Neuronal stem cell (in vitro differentiated cells): ENCODE measurements at regions not wholly inside any gene's neighbourhood (a gene's known extent, or its start where the extent isn't known, plus 50 kb on each side); places are given as distances from the start of the nearest gene placed in this dataset.
"Not testable (repeated sequence)": the region's sequence is repeated elsewhere in the genome, so short reads cannot be mapped to it uniquely, and the experiment has no call there.

ENCODE experiments used
- DNase-seq: peaks from one replicate; pipeline ENCODE4 v3.0.0-alpha.2; 2013; ENCODE audit warnings: low spot score
- H2AFZ ChIP-seq: one replicate; pipeline ENCODE4 v1.6.1; 2013; ENCODE audit warnings: mild to moderate bottlenecking, low read length, inconsistent platforms
- H2AK5ac ChIP-seq: 2 replicates; pipeline ENCODE4 v1.6.1; 2013; ENCODE audit warnings: low read depth, mild to moderate bottlenecking, inconsistent platforms, low read length, moderate library complexity, mixed read lengths
- H2BK120ac ChIP-seq: 2 replicates; pipeline ENCODE4 v1.6.1; 2013; ENCODE audit warnings: low read depth, mild to moderate bottlenecking, inconsistent platforms, low read length, moderate library complexity, mixed read lengths
- H2BK12ac ChIP-seq: one replicate; pipeline ENCODE4 v1.6.1; 2013; ENCODE audit warnings: low read length, inconsistent platforms
- H2BK15ac ChIP-seq: 2 replicates; pipeline ENCODE4 v1.6.1; 2013; ENCODE audit warnings: mild to moderate bottlenecking, low read length, inconsistent platforms, mixed read lengths
- H2BK5ac ChIP-seq: one replicate; pipeline ENCODE4 v1.6.1; 2013; ENCODE audit warnings: inconsistent platforms, mild to moderate bottlenecking, low read length, moderate library complexity
- H3K14ac ChIP-seq: one replicate; pipeline ENCODE4 v1.6.1; 2013; ENCODE audit warnings: low read length, inconsistent platforms
- H3K18ac ChIP-seq: 2 replicates; pipeline ENCODE4 v1.6.1; 2013; ENCODE audit warnings: low read length, inconsistent platforms
- H3K23ac ChIP-seq: 2 replicates; pipeline ENCODE4 v1.6.1; 2013; ENCODE audit warnings: low read depth, mild to moderate bottlenecking, mixed read lengths, low read length, inconsistent platforms; ENCODE audit not compliant: poor library complexity
- H3K27ac ChIP-seq: replicated peaks from 3 replicates; pipeline ENCODE4 v1.5.1; 2013; ENCODE audit warnings: low read length, inconsistent platforms
- H3K27me3 ChIP-seq, 3 experiments: 2 replicates each; pipeline ENCODE4 v1.6.1; 2013; ENCODE audit warnings: low read length in 3 of 3, mild to moderate bottlenecking in 2 of 3, inconsistent platforms in 1 of 3, low read depth in 1 of 3, mixed read lengths in 1 of 3, moderate library complexity in 1 of 3; ENCODE audit not compliant: control insufficient read depth in 3 of 3, insufficient read depth in 3 of 3
- H3K36me3 ChIP-seq, 2 donors: replicated peaks in 1 of 2; 2 replicates each; pipeline ENCODE4 v1.6.1; 2013; ENCODE audit warnings: low read length in 2 of 2; ENCODE audit not compliant: control insufficient read depth in 2 of 2, insufficient read depth in 2 of 2
- H3K4ac ChIP-seq: 2 replicates; pipeline ENCODE4 v1.6.1; 2013; ENCODE audit warnings: inconsistent platforms, mild to moderate bottlenecking, low read length, moderate library complexity
- H3K4me1 ChIP-seq, 2 donors: 1 replicate in 1 of 2; 2 replicates in 1 of 2; pipeline ENCODE4 v1.6.1; 2013; ENCODE audit warnings: low read length in 2 of 2, low read depth in 1 of 2; ENCODE audit not compliant: control insufficient read depth in 2 of 2, insufficient read depth in 1 of 2
- H3K4me2 ChIP-seq: one replicate; pipeline ENCODE4 v1.6.1; 2013; ENCODE audit warnings: mild to moderate bottlenecking, low read length, inconsistent platforms; ENCODE audit not compliant: insufficient read depth, poor library complexity, severe bottlenecking
- H3K4me3 ChIP-seq, 2 donors: 2 replicates each; pipeline ENCODE4 v1.5.1; 2013; ENCODE audit warnings: low read length in 2 of 2, mild to moderate bottlenecking in 2 of 2, inconsistent platforms in 1 of 2, moderate library complexity in 1 of 2
- H3K79me1 ChIP-seq: one replicate; pipeline ENCODE4 v1.6.1; 2013; ENCODE audit warnings: low read depth, mild to moderate bottlenecking, inconsistent platforms, low read length, moderate library complexity
- H3K9ac ChIP-seq: one replicate; pipeline ENCODE4 v1.6.1; 2013; ENCODE audit warnings: mild to moderate bottlenecking, low read depth, low read length, inconsistent platforms; ENCODE audit not compliant: poor library complexity
- H3K9me3 ChIP-seq, 2 donors: replicated peaks in 1 of 2; 2 replicates each; pipeline versions ENCODE3 to v1.6.1; 2013; ENCODE audit warnings: low read length in 2 of 2, mild to moderate bottlenecking in 2 of 2, inconsistent platforms in 1 of 2, low read depth in 1 of 2, mixed read lengths in 1 of 2, moderate library complexity in 1 of 2; ENCODE audit not compliant: control insufficient read depth in 2 of 2, insufficient read depth in 1 of 2
- H4K8ac ChIP-seq: one replicate; pipeline ENCODE4 v1.6.1; 2013; ENCODE audit warnings: low read depth, mild to moderate bottlenecking, inconsistent platforms, low read length, moderate library complexity
- H4K91ac ChIP-seq: one replicate; pipeline ENCODE4 v1.6.1; 2013; ENCODE audit warnings: low read length, low read depth, mild to moderate bottlenecking, inconsistent platforms; ENCODE audit not compliant: poor library complexity
- WGBS, 2 donors: extraction: QIAGEN DNeasy Blood & Tissue Kit; methylation state at CpG; one replicate each; pipeline ENCODE4 v1.1.7; 2013; ENCODE audit warnings: missing lambda C conversion rate in 2 of 2, mixed read lengths in 1 of 2; ENCODE audit not compliant: insufficient read length in 2 of 2, insufficient replicate concordance in 1 of 2; ENCODE audit errors: extremely low coverage in 2 of 2; 5-methylcytosine and 5-hydroxymethylcytosine counted together

- Histone ChIP-seq H3K4me2 (no peak overlapping the region), H3K4me1 (peaks cover 2 to 9% of the 10 kb centered on the region in 2 donors), H3K9ac (no peak overlapping the region), H2BK12ac (no peak overlapping the region), H3K27ac (no peak overlapping the region), H2BK15ac (no peak overlapping the region), H4K91ac (no peak overlapping the region), H3K9me3 (peaks cover 0 to 14% of the 10 kb centered on the region in 2 donors), H2BK5ac (no peak overlapping the region), H3K4ac (no peak overlapping the region), H3K36me3 (peaks cover 0 to 79% of the 10 kb centered on the region in 2 donors), H3K14ac (no peak overlapping the region), H2AK5ac (no peak overlapping the region), H3K23ac (no peak overlapping the region), H2AFZ (no peak overlapping the region), H3K4me3 (no peak overlapping the region), H3K18ac (no peak overlapping the region), H4K8ac (no peak overlapping the region), H3K27me3 (no peaks in the 10 kb centered on the region), H2BK120ac (no peak overlapping the region), H3K79me1 (no peaks in the 10 kb centered on the region)
- no peak for DNase-seq
- no CpG with 5 or more reads among the region's 5 CpGs for WGBS, 2 donors
Measured at GRCh38 chr1:232571523-232571922, 58.4 kb downstream of the SIPA1L2 start.

GRCh38 chr1:232570007-232570406 lies 59.9 kb downstream of the SIPA1L2 start:
- Histone ChIP-seq H3K36me3 (peaks cover 0 to 65% of the 10 kb centered on the region in 2 donors), H3K4me1 (peaks cover 5 to 22% of the 10 kb centered on the region in 2 donors), H3K23ac (no peak overlapping the region), H2AFZ (no peak overlapping the region), H3K9me3 (peaks cover 0 to 10% of the 10 kb centered on the region in 2 donors), H2BK5ac (no peak overlapping the region), H3K4ac (no peak overlapping the region), H4K91ac (no peak overlapping the region), H3K4me3 (no peak overlapping the region), H3K18ac (no peak overlapping the region), H2BK12ac (no peak overlapping the region), H3K27ac (no peak overlapping the region), H3K4me2 (no peak overlapping the region), H3K79me1 (no peaks in the 10 kb centered on the region), H2AK5ac (no peak overlapping the region), H3K14ac (no peak overlapping the region), H3K9ac (no peak overlapping the region), H2BK15ac (no peak overlapping the region), H4K8ac (no peak overlapping the region), H2BK120ac (no peak overlapping the region), H3K27me3 (no peaks in the 10 kb centered on the region)
- DNase-seq: no peak
- no CpG with 5 or more reads among the region's 5 CpGs for WGBS, 2 donors

GRCh38 chr1:232569554-232569921 lies 60.4 kb downstream of the SIPA1L2 start:
- not testable (repeated sequence) for H2AK5ac ChIP-seq, H3K4ac ChIP-seq, H3K23ac ChIP-seq, H3K4me3 ChIP-seq, H3K27ac ChIP-seq, H3K9me3 ChIP-seq, DNase-seq, H4K91ac ChIP-seq, H2BK5ac ChIP-seq, H3K14ac ChIP-seq, H4K8ac ChIP-seq, H2BK15ac ChIP-seq, H3K9ac ChIP-seq, H3K18ac ChIP-seq, H2BK120ac ChIP-seq, H2AFZ ChIP-seq, H3K79me1 ChIP-seq, H3K4me2 ChIP-seq, H2BK12ac ChIP-seq, H3K27me3 ChIP-seq
- Histone ChIP-seq H3K4me1 (peaks cover 5 to 22% of the 10 kb centered on the region in 2 donors), H3K36me3 (peaks cover 0 to 63% of the 10 kb centered on the region in 2 donors)
- WGBS, 2 donors: no CpG with 5 or more reads among the region's 11 CpGs

GRCh38 chr1:232568906-232569553 lies 60.9 kb downstream of the SIPA1L2 start:
- no peaks in the 10 kb centered on the region for H3K27me3 ChIP-seq
- H3K4ac ChIP-seq: no peak overlapping the region
- H2BK5ac ChIP-seq: no peak overlapping the region
- H2BK15ac ChIP-seq: no peak overlapping the region
- no peak overlapping the region for H2AFZ ChIP-seq
- no peak overlapping the region for H3K9ac ChIP-seq
- no peak overlapping the region for H4K8ac ChIP-seq
- no peak overlapping the region for H2AK5ac ChIP-seq
- H3K79me1 ChIP-seq: no peaks in the 10 kb centered on the region
- no CpG with 5 or more reads among the region's 9 CpGs for whole genome bisulfite sequencing, 2 donors
- H3K4me2 ChIP-seq: no peak overlapping the region
- H2BK120ac ChIP-seq: no peak overlapping the region
- peaks cover 7 to 20% of the 10 kb centered on the region in 2 donors for H3K4me1 ChIP-seq
- peaks cover 0 to 10% of the 10 kb centered on the region in 2 donors for H3K9me3 ChIP-seq
- H3K27ac ChIP-seq: no peak overlapping the region
- DNase-seq: no peak
- H4K91ac ChIP-seq: no peak overlapping the region
- H3K18ac ChIP-seq: no peak overlapping the region
- peaks cover 0 to 60% of the 10 kb centered on the region in 2 donors for H3K36me3 ChIP-seq
- no peak overlapping the region for H3K4me3 ChIP-seq
- no peak overlapping the region for H2BK12ac ChIP-seq
- no peak overlapping the region for H3K23ac ChIP-seq
- no peak overlapping the region for H3K14ac ChIP-seq
